Stomach (tissue), 8 donors: ENCODE measurements at regions not wholly inside any gene's neighbourhood (a gene's known extent, or its start where the extent isn't known, plus 50 kb on each side); places are given as distances from the start of the nearest gene placed in this dataset.

Experiments
- DNase-seq, 2 donors: peaks; one replicate each; pipeline versions ENCODE4 v3.0.0 to v3.0.0-alpha.2; 2013 to 2019
- H3K27ac ChIP-seq, 5 donors: fragments of 200-600 bp in 4 of 5; sonication (generic) in 4 of 5; one replicate each; pipeline ENCODE4 v1.5.1; 2013 to 2019; ENCODE audit warnings: mild to moderate bottlenecking in 1 of 5, moderate library complexity in 1 of 5
- H3K27me3 ChIP-seq, 3 donors: fragments of 200-600 bp; sonication (generic); one replicate each; pipeline ENCODE4 v1.5.1; 2017 to 2019; ENCODE audit warnings: mixed run types in 1 of 3
- H3K36me3 ChIP-seq, 4 donors: fragments of 200-600 bp; sonication (generic); 1 replicate in 3 of 4; 2 replicates in 1 of 4; pipeline ENCODE4 v1.5.1; 2016 to 2019
- H3K4me1 ChIP-seq, 4 donors: fragments of 200-600 bp; sonication (generic); one replicate each; pipeline ENCODE4 v1.5.1; 2016 to 2019
- H3K4me3 ChIP-seq, 4 donors: fragments of 200-600 bp; sonication (generic) in 3 of 4; one replicate each; pipeline ENCODE4 v1.5.1; 2016 to 2019; ENCODE audit warnings: mild to moderate bottlenecking in 1 of 4
- H3K9me3 ChIP-seq, 4 donors: fragments of 200-600 bp; sonication (generic); one replicate each; pipeline ENCODE4 v1.5.1; 2016 to 2019
- CTCF ChIP-seq, 7 experiments: fragments of 450-650 bp in 4 of 7; fragments of 200-600 bp in 3 of 7; sonication (generic) in 3 of 7; IDR thresholded peaks; one replicate each; pipeline ENCODE4 v1.5.1; 2016 to 2019; ENCODE audit warnings: antibody characterized with exemption in 7 of 7, control low read depth in 2 of 7, mild to moderate bottlenecking in 1 of 7
- EP300 ChIP-seq: sonication (generic); formaldehyde crosslinking; IDR thresholded peaks from one replicate; pipeline ENCODE4 v1.6.1; 2017; ENCODE audit warnings: antibody characterized with exemption
- POLR2A ChIP-seq, 4 donors: fragments of 450-650 bp; IDR thresholded peaks; one replicate each; pipeline ENCODE4 v1.6.1; 2016; ENCODE audit warnings: antibody characterized with exemption in 4 of 4, control low read depth in 2 of 4, mild to moderate bottlenecking in 1 of 4, moderate library complexity in 1 of 4
- POLR2AphosphoS5 ChIP-seq, 3 donors: sonication (generic); formaldehyde crosslinking; IDR thresholded peaks; one replicate each; pipeline ENCODE4 v1.6.1; 2016; ENCODE audit warnings: antibody characterized with exemption in 3 of 3
- WGBS, 5 donors: extraction: QIAGEN DNeasy Blood & Tissue Kit in 3 of 5; methylation state at CpG; one replicate each; pipeline versions ENCODE4 v1.1.5 to v1.1.7; 2013 to 2018; 5-methylcytosine and 5-hydroxymethylcytosine counted together
- intact Hi-C: fragments of 100-400 bp; cut with DNase I; formaldehyde crosslinking; loops from one replicate; pipeline ENCODE4 v1.15.1; 2023; ENCODE audit warnings: low total_unique reads
- donor health status: healthy with polysubstance abuse.
- donor health status: Bipolar disorder and iron deficiency.
- donor health status: healthy.

GRCh38 chr13:33752094-33752493, 65.9 kb upstream of the RFC3 start:
- Histone ChIP-seq H3K4me3 (no peak overlapping the region), H3K36me3 (no peaks in the 10 kb centered on the region), H3K27me3 (no peaks in the 10 kb centered on the region), H3K9me3 (peaks cover 0 to 7% (median 0%) of the 10 kb centered on the region in 4 donors), H3K4me1 (no peaks in the 10 kb centered on the region), H3K27ac (no peak overlapping the region)
- intact Hi-C loops, result no loop called here
- no peak for DNase-seq
- TF ChIP-seq POLR2A (IDR thresholded peaks at IDR 0.05), result no peak
- no peak for TF ChIP-seq CTCF (IDR thresholded peaks at IDR 0.05)
- TF ChIP-seq POLR2AphosphoS5 (IDR thresholded peaks at IDR 0.05), result no peak
- TF ChIP-seq EP300, result no peak

- Histone ChIP-seq H3K4me1 (no peaks in the 10 kb centered on the region), H3K9me3 (peaks cover 0 to 7% (median 0%) of the 10 kb centered on the region in 4 donors), H3K36me3 (no peaks in the 10 kb centered on the region), H3K27ac (no peak overlapping the region), H3K4me3 (no peak overlapping the region), H3K27me3 (no peaks in the 10 kb centered on the region)
- 87 to 91% (median 88%) methylated on average over 6 of the region's 6 CpGs for WGBS, 5 donors
- TF ChIP-seq EP300 (no peak), POLR2A (IDR thresholded peaks at IDR 0.05) (no peak), POLR2AphosphoS5 (IDR thresholded peaks at IDR 0.05) (no peak), CTCF (IDR thresholded peaks at IDR 0.05) (no peak)
- intact Hi-C loops, result no loop called here
- DNase-seq, result no peak
These were observed 65.4 kb upstream of the RFC3 start for GRCh38 chr13:33752597-33752996.

- Histone ChIP-seq H3K4me1 (no peaks in the 10 kb centered on the region), H3K36me3 (no peaks in the 10 kb centered on the region), H3K9me3 (no peaks in the 10 kb centered on the region), H3K4me3 (no peak overlapping the region), H3K27ac (no peak overlapping the region), H3K27me3 (no peaks in the 10 kb centered on the region)
- intact Hi-C loops, result no loop called here
- TF ChIP-seq EP300, result no peak
- no peak for TF ChIP-seq POLR2A (IDR thresholded peaks at IDR 0.05)
- no peak for TF ChIP-seq POLR2AphosphoS5 (IDR thresholded peaks at IDR 0.05)
- no peak for TF ChIP-seq CTCF (IDR thresholded peaks at IDR 0.05)
- DNase-seq, result no peak
- 81 to 92% (median 84%) methylated on average over 3 of the region's 3 CpGs for WGBS, 5 donors
These were observed 61.0 kb upstream of the RFC3 start for GRCh38 chr13:33756929-33757328.

- Histone ChIP-seq H3K36me3 (no peaks in the 10 kb centered on the region), H3K4me1 (no peaks in the 10 kb centered on the region), H3K9me3 (no peaks in the 10 kb centered on the region), H3K27ac (no peak overlapping the region), H3K27me3 (no peaks in the 10 kb centered on the region), H3K4me3 (no peak overlapping the region)
- WGBS, 5 donors, result 62 to 88% (median 76%) methylated on average over 2 of the region's 2 CpGs
- intact Hi-C loops, result no loop called here
- TF ChIP-seq EP300 (no peak), POLR2A (IDR thresholded peaks at IDR 0.05) (no peak), CTCF (IDR thresholded peaks at IDR 0.05) (no peak), POLR2AphosphoS5 (IDR thresholded peaks at IDR 0.05) (no peak)
- no peak for DNase-seq
These were observed 60.2 kb upstream of the RFC3 start for GRCh38 chr13:33757713-33758112.
